Activated B cell treated with CpG ODN at 0.5 μM for 24 hours (primary cell): ENCODE measurements at regions not wholly inside any gene's neighbourhood (a gene's known extent, or its start where the extent isn't known, plus 50 kb on each side); places are given as distances from the start of the nearest gene placed in this dataset.
"Not testable (repeated sequence)": the region's sequence is repeated elsewhere in the genome, so short reads cannot be mapped to it uniquely, and the experiment has no call there.

Experiments used
- ATAC-seq: fragments of 200-7000 bp; cut with Tn5 transposase; one replicate; pipeline ENCODE4 v1.10.0; 2021; ENCODE audit warnings: low read depth, mild to moderate bottlenecking, moderate library complexity
- CTCF ChIA-PET: fragments of 350-600 bp; sonication (Branson Sonifier 250); formaldehyde crosslinking; loops from one replicate; lab custom pipeline; 2021; ENCODE audit warnings: antibody characterized with exemption; lab: Charles Lee
- POLR2A ChIA-PET: fragments of 350-600 bp; sonication (Branson Sonifier 250); formaldehyde crosslinking; loops from one replicate; lab custom pipeline; 2021; ENCODE audit warnings: antibody characterized with exemption; lab: Charles Lee
- DNase-seq: peaks from one replicate; pipeline ENCODE4 v3.0.0; 2022
- H3K27ac Mint-ChIP-seq: one replicate; pipeline ENCODE4 v1.8.0; 2020; ENCODE audit warnings: mixed read lengths
- H3K27me3 Mint-ChIP-seq: one replicate; pipeline ENCODE4 v1.8.0; 2021; ENCODE audit warnings: mixed read lengths
- H3K36me3 Mint-ChIP-seq: one replicate; pipeline ENCODE4 v1.8.0; 2021; ENCODE audit warnings: low read depth, mixed read lengths
- H3K4me1 Mint-ChIP-seq: one replicate; pipeline ENCODE4 v1.8.0; 2021; ENCODE audit warnings: mixed read lengths
- H3K4me3 Mint-ChIP-seq: one replicate; pipeline ENCODE4 v1.8.0; 2020; ENCODE audit warnings: mild to moderate bottlenecking, mixed read lengths
- H3K9me3 Mint-ChIP-seq: one replicate; pipeline ENCODE4 v1.8.0; 2020; ENCODE audit warnings: mixed read lengths
- CTCF ChIP-seq: fragments of 200-600 bp; IDR thresholded peaks from one replicate; pipeline ENCODE4 v1.8.0; 2022; ENCODE audit warnings: antibody characterized with exemption, mild to moderate bottlenecking
- intact Hi-C: fragments of 100-400 bp; cut with micrococcal nuclease; formaldehyde crosslinking; loops from one replicate; pipeline ENCODE4 v1.15.1; 2024

- H3K4me1 Mint-ChIP-seq, result no peaks in the 10 kb centered on the region
Observed at GRCh38 chr20:12942123-12942522, 66.6 kb upstream of the SPTLC3 start.

GRCh38 chr20:12946789-12947188, 62.0 kb upstream of the SPTLC3 start:
- TF ChIP-seq CTCF, result no peak
- H3K4me3 Mint-ChIP-seq, result no peak overlapping the region
- H3K9me3 Mint-ChIP-seq, result no peaks in the 10 kb centered on the region
- H3K27me3 Mint-ChIP-seq, result no peaks in the 10 kb centered on the region
- H3K4me1 Mint-ChIP-seq, result no peaks in the 10 kb centered on the region
- CTCF ChIA-PET, result no interaction called here
- ATAC-seq (no peak), DNase-seq (no peak)
- no peaks in the 10 kb centered on the region for H3K36me3 Mint-ChIP-seq
- POLR2A ChIA-PET, result no interaction called here
- no peak overlapping the region for H3K27ac Mint-ChIP-seq
- intact Hi-C loops, result no loop called here

More at GRCh38 chr20:12942123-12942522, 66.6 kb upstream of the SPTLC3 start:
- ATAC-seq, result no peak
- Mint-ChIP-seq H3K4me3 (no peak overlapping the region), H3K27ac (no peak overlapping the region), H3K36me3 (no peaks in the 10 kb centered on the region), H3K9me3 (no peaks in the 10 kb centered on the region), H3K27me3 (no peaks in the 10 kb centered on the region)
- ChIA-PET CTCF (no interaction called here), POLR2A (no interaction called here)
- intact Hi-C loops, result no loop called here
- DNase-seq, result no peak
- TF ChIP-seq CTCF, result no peak

- Mint-ChIP-seq H3K27ac (no peak overlapping the region), H3K27me3 (no peaks in the 10 kb centered on the region), H3K4me3 (no peak overlapping the region), H3K4me1 (no peaks in the 10 kb centered on the region), H3K36me3 (no peaks in the 10 kb centered on the region), H3K9me3 (no peaks in the 10 kb centered on the region)
- POLR2A ChIA-PET, result no interaction called here
- no peak for TF ChIP-seq CTCF
- intact Hi-C loops, result no loop called here
- DNase-seq (no peak), ATAC-seq (no peak)
- CTCF ChIA-PET, result no interaction called here
Observed at GRCh38 chr20:12947691-12948090, 61.1 kb upstream of the SPTLC3 start.

GRCh38 chr20:12949429-12949980, 59.3 kb upstream of the SPTLC3 start:
- no peak overlapping the region for H3K27ac Mint-ChIP-seq
- H3K9me3 Mint-ChIP-seq, result no peaks in the 10 kb centered on the region
- H3K4me1 Mint-ChIP-seq, result no peaks in the 10 kb centered on the region
- ChIA-PET CTCF (no interaction called here), POLR2A (no interaction called here)
- no peaks in the 10 kb centered on the region for H3K27me3 Mint-ChIP-seq
- DNase-seq (no peak), ATAC-seq (no peak)
- H3K4me3 Mint-ChIP-seq, result no peak overlapping the region
- TF ChIP-seq CTCF, result no peak
- intact Hi-C loops, result no loop called here
- no peaks in the 10 kb centered on the region for H3K36me3 Mint-ChIP-seq

GRCh38 chr20:12954254-12954653, 54.5 kb upstream of the SPTLC3 start:
- DNase-seq, intact Hi-C loops, H3K4me3 Mint-ChIP-seq, H3K4me1 Mint-ChIP-seq, H3K9me3 Mint-ChIP-seq, H3K36me3 Mint-ChIP-seq, ATAC-seq, H3K27ac Mint-ChIP-seq, H3K27me3 Mint-ChIP-seq, POLR2A ChIA-PET, CTCF ChIA-PET: not testable (repeated sequence)

GRCh38 chr20:12955611-12956010, 53.2 kb upstream of the SPTLC3 start:
- ChIA-PET CTCF (no interaction called here), POLR2A (no interaction called here)
- no peaks in the 10 kb centered on the region for H3K4me1 Mint-ChIP-seq
- H3K9me3 Mint-ChIP-seq, result no peaks in the 10 kb centered on the region
- no peaks in the 10 kb centered on the region for H3K36me3 Mint-ChIP-seq
- H3K27me3 Mint-ChIP-seq, result no peaks in the 10 kb centered on the region
- intact Hi-C loops, result no loop called here
- no peak for DNase-seq
- H3K4me3 Mint-ChIP-seq, result no peak overlapping the region
- no peak overlapping the region for H3K27ac Mint-ChIP-seq
- no peak for ATAC-seq
- TF ChIP-seq CTCF, result no peak
